K562 (cell line): ENCODE measurements at regions not wholly inside any gene's neighbourhood (a gene's known extent, or its start where the extent isn't known, plus 50 kb on each side); places are given as distances from the start of the nearest gene placed in this dataset.

ENCODE experiments used
- ATAC-seq: fragments of 200-7000 bp; cut with Tn5 transposase; 3 replicates; pipeline ENCODE4 v1.9.1; 2020; ENCODE audit warnings: moderate library complexity
- BruUV-seq: library from RNA; stranded (reverse); fragments of 400-500 nt; replicated peaks from 2 replicates; lab custom pipeline; 2021; lab: Mats Ljungman, UMichigan
- CTCF ChIA-PET: fragments of 300-600 bp; formaldehyde crosslinking; extraction: SDS; loops from one replicate; lab custom pipeline; 2021; ENCODE audit warnings: low intra/inter-chr PET ratio; lab: Yijun Ruan, JAX
- POLR2A ChIA-PET: fragments of 300-600, 350-650 bp; sonication (Branson Sonifier 250); formaldehyde crosslinking; extraction: SDS; loops from one replicate; lab custom pipeline; 2021; ENCODE audit warnings: antibody characterized with exemption, inconsistent platforms; lab: Yijun Ruan, JAX
- DNase-seq, 4 experiments: peaks; one replicate each; pipeline versions ENCODE4 v3.0.0 to v3.0.0-alpha.2; 2011 to 2018; ENCODE audit warnings: low spot score in 3 of 4, mixed read lengths in 3 of 4; ENCODE audit errors: extremely low read depth in 1 of 4
- FAIRE-seq: peaks from 2 replicates; lab custom pipeline; 2011; peaks lifted over from hg19 to GRCh38; lab: Jason Lieb, UNC
- H2AFZ ChIP-seq: 2 replicates; pipeline ENCODE4 v1.6.0; 2011; ENCODE audit warnings: low read depth, low read length, control low read depth, inconsistent platforms
- H3K27ac ChIP-seq: fragments of 200-600 bp; 3 replicates; pipeline ENCODE4 v1.8.0; 2011; ENCODE audit warnings: low read depth, mild to moderate bottlenecking, control low read depth, inconsistent platforms, low read length, moderate library complexity, mixed read lengths; ENCODE audit errors: extremely low read depth
- H3K27me3 ChIP-seq, 2 experiments: fragments of 300-600 bp in 1 of 2; 2 replicates in 1 of 2; 3 replicates in 1 of 2; pipeline versions ENCODE4 v1.6.0 to v1.8.0; 2011; ENCODE audit warnings: inconsistent platforms in 2 of 2, low read length in 2 of 2, mild to moderate bottlenecking in 1 of 2, mixed read lengths in 1 of 2, moderate library complexity in 1 of 2; ENCODE audit not compliant: control insufficient read depth in 2 of 2, insufficient read depth in 2 of 2
- H3K36me3 ChIP-seq: fragments of 300-600 bp; 3 replicates; pipeline ENCODE4 v1.8.0; 2011; ENCODE audit warnings: mild to moderate bottlenecking, low read length, inconsistent platforms; ENCODE audit not compliant: control insufficient read depth, insufficient read depth
- H3K4me1 ChIP-seq, 2 experiments: fragments of 200-600 bp in 1 of 2; replicated peaks in 1 of 2; 2 replicates in 1 of 2; 3 replicates in 1 of 2; pipeline versions ENCODE4 v1.5.1 to v1.8.0; 2011; ENCODE audit warnings: inconsistent platforms in 2 of 2, low read length in 2 of 2, mild to moderate bottlenecking in 1 of 2, mixed read lengths in 1 of 2, moderate library complexity in 1 of 2; ENCODE audit not compliant: control insufficient read depth in 2 of 2, insufficient read depth in 2 of 2
- H3K4me2 ChIP-seq: 2 replicates; pipeline ENCODE4 v1.6.1; 2011; ENCODE audit warnings: low read length, control low read depth, inconsistent platforms, mixed read lengths; ENCODE audit not compliant: insufficient read depth
- H3K4me3 ChIP-seq: fragments of 200-600 bp; sonication (generic), shearing (Covaris generic); 2 replicates; pipeline ENCODE4 v1.5.1; 2016; ENCODE audit warnings: control low read depth, inconsistent platforms
- H3K79me2 ChIP-seq: fragments of 200-600 bp; 3 replicates; pipeline ENCODE4 v1.8.0; 2011; ENCODE audit warnings: low read length, inconsistent platforms; ENCODE audit not compliant: control insufficient read depth, insufficient read depth
- H3K9ac ChIP-seq, 2 experiments: 2 replicates each; pipeline versions ENCODE4 v1.6.0 to v1.6.1; 2011; ENCODE audit warnings: low read depth in 2 of 2, low read length in 2 of 2, control low read depth in 1 of 2, inconsistent platforms in 1 of 2, mild to moderate bottlenecking in 1 of 2, mixed read lengths in 1 of 2; ENCODE audit not compliant: insufficient read depth in 1 of 2
- H3K9me1 ChIP-seq: one replicate; pipeline ENCODE4 v1.6.0; 2011; ENCODE audit warnings: inconsistent platforms, mild to moderate bottlenecking, low read length, moderate library complexity; ENCODE audit not compliant: control insufficient read depth, insufficient read depth
- H3K9me3 ChIP-seq: replicated peaks from 2 replicates; pipeline ENCODE4 v1.5.1; 2011; ENCODE audit warnings: low read depth, low read length, inconsistent platforms; ENCODE audit not compliant: control insufficient read depth, insufficient read depth
- H4K20me1 ChIP-seq: replicated peaks from 2 replicates; pipeline ENCODE4 v1.6.1; 2011; ENCODE audit warnings: low read length, inconsistent platforms, mixed read lengths; ENCODE audit not compliant: control insufficient read depth, insufficient read depth
- CEBPZ ChIP-seq: fragments of 150-350 bp; IDR thresholded peaks from 2 replicates; pipeline ENCODE4 v1.6.1; 2014; ENCODE audit warnings: low read depth, mild to moderate bottlenecking, low read length, borderline replicate concordance
- DIDO1 ChIP-seq: fragments of 450-650 bp; IDR thresholded peaks from 2 replicates; pipeline ENCODE4 v1.6.1; 2016; ENCODE audit warnings: low read depth, missing biosample characterization, missing genetic modification characterization
- ELF2 ChIP-seq: fragments of 250-450 bp; sonication (Bioruptor Pico); IDR thresholded peaks from 2 replicates; pipeline ENCODE4 v1.5.0; 2021; ENCODE audit warnings: mild to moderate bottlenecking
- KHSRP ChIP-seq: fragments of 450-650 bp; IDR thresholded peaks from 2 replicates; pipeline ENCODE4 v1.6.1; 2017
- SLC30A9 ChIP-seq: fragments of 250-450 bp; sonication (Bioruptor Pico); IDR thresholded peaks from 2 replicates; pipeline ENCODE4 v1.8.0; 2022; ENCODE audit warnings: mild to moderate bottlenecking, moderate library complexity
- ZNF318 ChIP-seq, 2 experiments: fragments of 450-650 bp; IDR thresholded peaks; 2 replicates each; pipeline ENCODE4 v1.6.1; 2016; ENCODE audit warnings: mild to moderate bottlenecking in 2 of 2, borderline replicate concordance in 1 of 2, low read depth in 1 of 2, moderate library complexity in 1 of 2
- ZNF644 ChIP-seq: fragments of 200-800 bp; sonication (Bioruptor generic); IDR thresholded peaks from 2 replicates; pipeline ENCODE4 v1.6.1; 2016; ENCODE audit warnings: low read depth, missing genetic modification characterization, missing compliant biosample characterization
- ZNF79 ChIP-seq: fragments of 250-450 bp; sonication (Bioruptor Pico); IDR thresholded peaks from 2 replicates; pipeline ENCODE4 v1.4.0; 2020; ENCODE audit warnings: low read depth, mild to moderate bottlenecking, moderate library complexity
- WGBS: fragments of 100-300 bp; shearing (Covaris generic); methylation state at CpG from one replicate; pipeline ENCODE4 v1.1.6; 2016; ENCODE audit warnings: low coverage, mixed read lengths; ENCODE audit not compliant: insufficient coverage; ENCODE audit errors: missing lambda C conversion rate; 5-methylcytosine and 5-hydroxymethylcytosine counted together
- in situ Hi-C: fragments of 300-500 bp; cut with MboI; formaldehyde crosslinking; loops from 4 replicates; pipeline ENCODE4 v1.15.0; 2018; ENCODE audit warnings: inconsistent platforms, mixed read lengths
- intact Hi-C: fragments of 100-400 bp; cut with micrococcal nuclease; formaldehyde crosslinking; loops from 2 replicates; pipeline ENCODE4 v1.14.2; 2022

- in situ Hi-C loops = no loop called here
- CTCF ChIA-PET = no interaction called here
- no peak for TF ChIP-seq ZNF318 (IDR thresholded peaks at IDR 0.05; ENCODE audit: borderline replicate concordance in 1 of 2, low read depth in 1 of 2)
- no peak for TF ChIP-seq CEBPZ
- TF ChIP-seq SLC30A9 (CRISPR knock-in tag) = no peak
- no peak for TF ChIP-seq ELF2 (CRISPR knock-in tag)
- no peak for TF ChIP-seq ZNF79 (CRISPR knock-in tag)
- TF ChIP-seq ZNF644 (tag) = no peak
- no peak for TF ChIP-seq KHSRP
- TF ChIP-seq DIDO1 (tag) = no peak
Observed at GRCh38 chr6:50270415-50270814, 220.7 kb upstream of the DEFB112 start.

More at GRCh38 chr6:50270415-50270814, 220.7 kb upstream of the DEFB112 start:
- Histone ChIP-seq H3K79me2 (no peaks in the 10 kb centered on the region), H2AFZ (no peak overlapping the region), H3K9me1 (no peaks in the 10 kb centered on the region), H3K4me1 (no peaks in the 10 kb centered on the region), H3K4me2 (no peak overlapping the region), H3K36me3 (no peaks in the 10 kb centered on the region), H3K27me3 (no peaks in the 10 kb centered on the region), H4K20me1 (no peaks in the 10 kb centered on the region), H3K9me3 (no peaks in the 10 kb centered on the region; the same call in 1 of the 2 replicates), H3K9ac (no peak overlapping the region), H3K27ac (no peak overlapping the region), H3K4me3 (no peak overlapping the region)
- no peak for DNase-seq
- no TSS peak for BruUV-seq
- intact Hi-C loops = no loop called here
- WGBS = 0% methylated on average over 1 of the region's 1 CpG
- no peak for ATAC-seq
- FAIRE-seq = no peak
- POLR2A ChIA-PET = no interaction called here
